Endothelial cell of umbilical vein (primary cell): ENCODE measurements at regions not wholly inside any gene's neighbourhood (a gene's known extent, or its start where the extent isn't known, plus 50 kb on each side); places are given as distances from the start of the nearest gene placed in this dataset.

ENCODE experiments used
- BruUV-seq: library from RNA; stranded (reverse); fragments of 400-500 nt; replicated peaks from 2 replicates; lab custom pipeline; 2021; lab: Mats Ljungman, UMichigan
- CTCF ChIA-PET: fragments of 300-600, 350-600 bp; sonication (Branson Sonifier 250); formaldehyde crosslinking; loops from one replicate; lab custom pipeline; 2021; ENCODE audit warnings: antibody characterized with exemption, inconsistent platforms; lab: Charles Lee
- POLR2A ChIA-PET: fragments of 300-600, 350-600 bp; sonication (Branson Sonifier 250); formaldehyde crosslinking; loops from one replicate; lab custom pipeline; 2021; ENCODE audit warnings: antibody characterized with exemption, inconsistent platforms; lab: Charles Lee
- DNase-seq: peaks from one replicate; pipeline ENCODE4 v3.0.0-alpha.2; 2011; ENCODE audit warnings: low read depth, low spot score
- FAIRE-seq: peaks from 2 replicates; lab custom pipeline; 2011; peaks lifted over from hg19 to GRCh38; lab: Jason Lieb, UNC
- H2AFZ ChIP-seq: 2 replicates; pipeline ENCODE4 v1.6.0; 2012; ENCODE audit warnings: low read depth, low read length, control low read depth, inconsistent platforms
- H3K27ac ChIP-seq: 2 replicates; pipeline ENCODE4 v1.5.1; 2011; ENCODE audit warnings: low read depth, mild to moderate bottlenecking, control low read depth, low read length, moderate library complexity; ENCODE audit not compliant: insufficient read depth
- H3K27me3 ChIP-seq, 2 experiments: 2 replicates each; pipeline versions ENCODE4 v1.6.0 to v1.6.1; 2011; ENCODE audit warnings: low read length in 2 of 2, mixed read lengths in 1 of 2; ENCODE audit not compliant: control insufficient read depth in 2 of 2, insufficient read depth in 2 of 2
- H3K36me3 ChIP-seq, 2 experiments: 2 replicates in 1 of 2; 3 replicates in 1 of 2; pipeline ENCODE4 v1.5.1; 2011; ENCODE audit warnings: low read length in 2 of 2, mild to moderate bottlenecking in 1 of 2, moderate library complexity in 1 of 2; ENCODE audit not compliant: control insufficient read depth in 2 of 2, insufficient read depth in 2 of 2; ENCODE audit errors: extremely low read depth in 1 of 2
- H3K4me1 ChIP-seq: 3 replicates; pipeline ENCODE4 v1.5.1; 2011; ENCODE audit warnings: mild to moderate bottlenecking, low read length; ENCODE audit not compliant: control insufficient read depth, insufficient read depth; ENCODE audit errors: extremely low read depth
- H3K4me2 ChIP-seq: 2 replicates; pipeline ENCODE4 v1.6.1; 2011; ENCODE audit warnings: low read length, control low read depth, mixed read lengths; ENCODE audit not compliant: insufficient read depth
- H3K4me3 ChIP-seq, 3 experiments: fragments of 200-600 bp in 1 of 3; sonication (generic), shearing (Covaris generic) in 1 of 3; replicated peaks in 1 of 3; 2 replicates each; pipeline ENCODE4 v1.5.1; 2011 to 2016; ENCODE audit warnings: control low read depth in 3 of 3, low read length in 3 of 3, mild to moderate bottlenecking in 2 of 3, inconsistent platforms in 1 of 3, low read depth in 1 of 3, moderate library complexity in 1 of 3; ENCODE audit not compliant: insufficient read depth in 1 of 3
- H3K79me2 ChIP-seq: 2 replicates; pipeline ENCODE4 v1.6.0; 2012; ENCODE audit warnings: low read length, inconsistent platforms; ENCODE audit not compliant: control insufficient read depth, insufficient read depth
- H3K9ac ChIP-seq: replicated peaks from 2 replicates; pipeline ENCODE3; 2011; ENCODE audit warnings: low read length, control low read depth; ENCODE audit not compliant: insufficient read depth; ENCODE audit errors: extremely low read depth
- H3K9me1 ChIP-seq: replicated peaks from 3 replicates; pipeline ENCODE4 v1.6.0; 2011; ENCODE audit warnings: mild to moderate bottlenecking, low read length; ENCODE audit not compliant: control insufficient read depth, insufficient read depth; ENCODE audit errors: extremely low read depth
- H3K9me3 ChIP-seq: replicated peaks from 2 replicates; pipeline ENCODE4 v1.5.1; 2012; ENCODE audit warnings: low read length, inconsistent platforms; ENCODE audit not compliant: control insufficient read depth, insufficient read depth
- H4K20me1 ChIP-seq: replicated peaks from 2 replicates; pipeline ENCODE3; 2011; ENCODE audit warnings: mild to moderate bottlenecking, low read length; ENCODE audit not compliant: control insufficient read depth, insufficient read depth; ENCODE audit errors: extremely low read depth
- CTCF ChIP-seq, 2 donors: IDR thresholded peaks; 1 replicate in 1 of 2; 2 replicates in 1 of 2; pipeline ENCODE4 v1.5.1; 2011; ENCODE audit warnings: low read length in 2 of 2, mild to moderate bottlenecking in 2 of 2, moderate library complexity in 2 of 2, control low read depth in 1 of 2, inconsistent platforms in 1 of 2, low read depth in 1 of 2; ENCODE audit not compliant: insufficient read depth in 1 of 2; ENCODE audit errors: extremely low read depth in 1 of 2
- EZH2 ChIP-seq: IDR thresholded peaks from 2 replicates; pipeline ENCODE4 v1.6.1; 2012; ENCODE audit warnings: borderline replicate concordance, low read depth, mild to moderate bottlenecking, moderate library complexity, low read length, inconsistent platforms; ENCODE audit not compliant: severe bottlenecking
- FOS ChIP-seq: IDR thresholded peaks from 2 replicates; pipeline ENCODE4 v1.6.1; 2011; ENCODE audit warnings: mild to moderate bottlenecking, low read length, moderate library complexity, borderline replicate concordance; ENCODE audit not compliant: insufficient read depth
- GATA2 ChIP-seq: IDR thresholded peaks from 2 replicates; pipeline ENCODE4 v1.7.0; 2011; ENCODE audit warnings: low read depth, mild to moderate bottlenecking, moderate library complexity, mixed read lengths, low read length; ENCODE audit not compliant: insufficient read length, insufficient read depth
- JUN ChIP-seq: IDR thresholded peaks from 2 replicates; pipeline ENCODE4 v1.6.1; 2011; ENCODE audit warnings: borderline replicate concordance, low read depth; ENCODE audit not compliant: insufficient read length, insufficient read depth
- MYC ChIP-seq: IDR thresholded peaks from one replicate; pipeline ENCODE4 v1.6.1; 2011; ENCODE audit warnings: mild to moderate bottlenecking, low read depth, low read length
- POLR2A ChIP-seq: IDR thresholded peaks from 2 replicates; pipeline ENCODE4 v1.6.1; 2012; ENCODE audit warnings: low read depth, mild to moderate bottlenecking, control low read depth, low read length
- POLR2AphosphoS5 ChIP-seq: IDR thresholded peaks from 2 replicates; pipeline ENCODE4 v1.6.1; 2012; ENCODE audit warnings: low read depth, mild to moderate bottlenecking, control low read depth, low read length, moderate library complexity; ENCODE audit not compliant: insufficient read depth
- dilution Hi-C: fragments of 300-500 bp; cut with MboI; formaldehyde crosslinking; loops from one replicate; pipeline ENCODE4 v1.15.0; 2019; ENCODE audit warnings: low sequenced_read_pairs; ENCODE audit not compliant: extremely low pct_ligation_motif_present
- intact Hi-C: fragments of 100-400 bp; cut with micrococcal nuclease; formaldehyde crosslinking; loops from one replicate; pipeline ENCODE4 v1.10.0; 2022
- TF ChIP-seq, protein P1 (sequence below): IDR thresholded peaks from 2 replicates; pipeline ENCODE4 v1.6.1; 2011; ENCODE audit not compliant: insufficient read depth, insufficient read length

- Histone ChIP-seq H3K27ac (no peak overlapping the region), H3K9ac (no peak overlapping the region), H3K4me1 (peaks cover 10% of the 10 kb centered on the region), H4K20me1 (no peaks in the 10 kb centered on the region), H3K4me2 (peak overlapping the region; percentile 51), H3K27me3 (no peaks in the 10 kb centered on the region), H3K9me3 (no peaks in the 10 kb centered on the region), H2AFZ (no peak overlapping the region), H3K4me3 (no peak overlapping the region), H3K9me1 (no peaks in the 10 kb centered on the region), H3K79me2 (no peaks in the 10 kb centered on the region), H3K36me3 (no peaks in the 10 kb centered on the region)
- dilution Hi-C loops (no loop called here), intact Hi-C loops (no loop called here)
- FAIRE-seq = peak; percentile 52
- ChIA-PET CTCF (interaction anchor here (0.6 to 1.0 kb wide), 3 partner anchors 63 to 1405 kb away, joined by 3 read pairs; no protein-coding TSS in a partner anchor), POLR2A (no interaction called here)
- DNase-seq = peak; percentile 56
- no TSS peak for BruUV-seq
- TF ChIP-seq POLR2A (no peak), EZH2 (no peak), JUN (no peak), POLR2AphosphoS5 (peak; percentile 32), GATA2 (peak; percentile 67), FOS (peak; percentile 65), MYC (no peak), CTCF (IDR thresholded peaks at IDR 0.05; ENCODE audit: extremely low read depth in 1 of 2, insufficient read depth in 1 of 2, low read depth in 1 of 2, low read length in 2 of 2) (no peak)
- TF ChIP-seq, protein P1, sequence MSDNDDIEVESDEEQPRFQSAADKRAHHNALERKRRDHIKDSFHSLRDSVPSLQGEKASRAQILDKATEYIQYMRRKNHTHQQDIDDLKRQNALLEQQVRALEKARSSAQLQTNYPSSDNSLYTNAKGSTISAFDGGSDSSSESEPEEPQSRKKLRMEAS = no peak
Observed at GRCh38 chr1:98126740-98127139, 205.9 kb upstream of the DPYD start.
